PFSK-1 (cell line): ENCODE measurements at regions not wholly inside any gene's neighbourhood (a gene's known extent, or its start where the extent isn't known, plus 50 kb on each side); places are given as distances from the start of the nearest gene placed in this dataset.

ENCODE experiments used
- FOXP2 ChIP-seq: optimal IDR thresholded peaks from 2 replicates; pipeline ENCODE3; 2011; ENCODE audit warnings: borderline replicate concordance, control low read depth, inconsistent platforms; ENCODE audit not compliant: insufficient read depth; ENCODE audit errors: extremely low read length, extremely low read depth
- POLR2AphosphoS5 ChIP-seq: IDR thresholded peaks from 2 replicates; pipeline ENCODE4 v1.6.1; 2012; ENCODE audit warnings: low read depth, mild to moderate bottlenecking, control low read depth, low read length, moderate library complexity
- TAF1 ChIP-seq: IDR thresholded peaks from 2 replicates; pipeline ENCODE4 v1.6.1; 2012; ENCODE audit warnings: low read length, control low read depth, borderline replicate concordance; ENCODE audit not compliant: insufficient read depth
- TF ChIP-seq, protein P1 (sequence below), 2 experiments: IDR thresholded peaks; 2 replicates each; pipeline versions ENCODE4 v1.6.1 to v1.8.0; 2011 to 2012; ENCODE audit warnings: low read depth in 2 of 2, low read length in 2 of 2, control low read depth in 1 of 2, inconsistent platforms in 1 of 2, mild to moderate bottlenecking in 1 of 2, moderate library complexity in 1 of 2; ENCODE audit not compliant: insufficient read depth in 1 of 2

DNA sequence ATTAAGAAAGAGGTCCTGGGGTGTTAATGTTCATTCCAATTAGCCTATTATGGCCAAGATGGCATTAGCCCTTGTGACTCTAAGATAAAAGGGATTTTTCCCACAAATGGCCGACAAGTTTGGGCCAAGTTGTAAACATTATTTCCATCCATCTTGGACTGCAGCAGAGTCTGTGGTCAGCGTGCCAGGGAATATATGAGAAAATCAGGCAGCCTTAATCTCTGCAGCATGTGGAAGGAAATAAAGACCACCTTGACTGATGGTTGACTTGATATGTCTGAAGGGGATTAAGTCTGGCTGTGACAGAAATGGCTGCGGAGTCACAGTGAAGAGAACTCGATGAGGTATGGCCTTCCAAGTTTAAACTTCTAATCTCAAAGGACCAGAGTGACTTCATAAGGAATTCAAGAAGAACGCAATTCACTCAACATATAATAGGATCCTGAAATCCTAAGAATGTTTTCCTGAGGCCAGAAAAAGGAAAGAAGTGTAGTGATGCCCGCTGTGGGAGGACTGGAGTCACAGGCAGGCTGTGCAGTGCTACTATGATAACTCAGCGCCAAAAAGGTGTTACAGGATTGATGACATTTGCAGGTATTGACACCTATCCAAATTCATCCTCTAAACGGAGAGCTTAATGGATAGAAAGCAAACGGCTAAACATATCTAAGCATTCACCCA, 287.1 kb downstream of the SEC61B start:
- TF ChIP-seq POLR2AphosphoS5: no peak
- no peak for TF ChIP-seq TAF1
- TF ChIP-seq, protein P1, sequence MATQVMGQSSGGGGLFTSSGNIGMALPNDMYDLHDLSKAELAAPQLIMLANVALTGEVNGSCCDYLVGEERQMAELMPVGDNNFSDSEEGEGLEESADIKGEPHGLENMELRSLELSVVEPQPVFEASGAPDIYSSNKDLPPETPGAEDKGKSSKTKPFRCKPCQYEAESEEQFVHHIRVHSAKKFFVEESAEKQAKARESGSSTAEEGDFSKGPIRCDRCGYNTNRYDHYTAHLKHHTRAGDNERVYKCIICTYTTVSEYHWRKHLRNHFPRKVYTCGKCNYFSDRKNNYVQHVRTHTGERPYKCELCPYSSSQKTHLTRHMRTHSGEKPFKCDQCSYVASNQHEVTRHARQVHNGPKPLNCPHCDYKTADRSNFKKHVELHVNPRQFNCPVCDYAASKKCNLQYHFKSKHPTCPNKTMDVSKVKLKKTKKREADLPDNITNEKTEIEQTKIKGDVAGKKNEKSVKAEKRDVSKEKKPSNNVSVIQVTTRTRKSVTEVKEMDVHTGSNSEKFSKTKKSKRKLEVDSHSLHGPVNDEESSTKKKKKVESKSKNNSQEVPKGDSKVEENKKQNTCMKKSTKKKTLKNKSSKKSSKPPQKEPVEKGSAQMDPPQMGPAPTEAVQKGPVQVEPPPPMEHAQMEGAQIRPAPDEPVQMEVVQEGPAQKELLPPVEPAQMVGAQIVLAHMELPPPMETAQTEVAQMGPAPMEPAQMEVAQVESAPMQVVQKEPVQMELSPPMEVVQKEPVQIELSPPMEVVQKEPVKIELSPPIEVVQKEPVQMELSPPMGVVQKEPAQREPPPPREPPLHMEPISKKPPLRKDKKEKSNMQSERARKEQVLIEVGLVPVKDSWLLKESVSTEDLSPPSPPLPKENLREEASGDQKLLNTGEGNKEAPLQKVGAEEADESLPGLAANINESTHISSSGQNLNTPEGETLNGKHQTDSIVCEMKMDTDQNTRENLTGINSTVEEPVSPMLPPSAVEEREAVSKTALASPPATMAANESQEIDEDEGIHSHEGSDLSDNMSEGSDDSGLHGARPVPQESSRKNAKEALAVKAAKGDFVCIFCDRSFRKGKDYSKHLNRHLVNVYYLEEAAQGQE (IDR thresholded peaks at IDR 0.05; ENCODE audit: insufficient read depth in 1 of 2, low read depth in 2 of 2, low read length in 2 of 2): no peak
- TF ChIP-seq FOXP2: no peak
